ENCODE measurements at regions not wholly inside any gene's neighbourhood (a gene's known extent, or its start where the extent isn't known, plus 50 kb on each side); places are given as distances from the start of the nearest gene placed in this dataset.

- Histone ChIP-seq H3K4me2 (ENCODE audit: low read depth, low read length, poor library complexity, severe bottlenecking) (no peak overlapping the region), H3K9ac (ENCODE audit: low read length) (no peak overlapping the region), H3F3A (ENCODE audit: insufficient read depth) (no peaks in the 10 kb centered on the region), H3K27me3 (ENCODE audit: low read length) (no peaks in the 10 kb centered on the region), H3K36me3 (ENCODE audit: low read length) (no peaks in the 10 kb centered on the region), H3K9me2 (replicated peaks; ENCODE audit: insufficient read depth, low read length) (no peaks in the 10 kb centered on the region), H3K9me3 (ENCODE audit: insufficient read depth, low read length) (no peaks in the 10 kb centered on the region), H3K4me3 (ENCODE audit: insufficient read depth, low read length, poor library complexity, severe bottlenecking) (no peak overlapping the region), H3K27ac (ENCODE audit: low read depth, low read length) (no peak overlapping the region), H4K20me1 (ENCODE audit: low read depth, low read length) (no peaks in the 10 kb centered on the region), H2AFZ (ENCODE audit: low read depth, low read length, severe bottlenecking) (no peak overlapping the region), H3K79me2 (ENCODE audit: insufficient read depth, low read length) (no peaks in the 10 kb centered on the region)
- TF ChIP-seq EZH2phosphoT487 (conservative IDR thresholded peaks at IDR 0.05; ENCODE audit: low read length) (no peak), CTCF (IDR thresholded peaks at IDR 0.05; ENCODE audit: insufficient read depth, low read length, poor library complexity, severe bottlenecking) (no peak)
Measured at GRCh38 chr12:124437617-124438436, 129.6 kb downstream of the NCOR2 start.

GRCh38 chr12:124437121-124437520 is 130.3 kb downstream of the NCOR2 start:
- no peak for TF ChIP-seq EZH2phosphoT487 (conservative IDR thresholded peaks at IDR 0.05; ENCODE audit: low read length)
- Histone ChIP-seq H3F3A (ENCODE audit: insufficient read depth) (no peaks in the 10 kb centered on the region), H3K4me2 (ENCODE audit: low read depth, low read length, poor library complexity, severe bottlenecking) (no peak overlapping the region), H3K9me3 (ENCODE audit: insufficient read depth, low read length) (no peaks in the 10 kb centered on the region), H3K9me2 (replicated peaks; ENCODE audit: insufficient read depth, low read length) (no peaks in the 10 kb centered on the region), H3K27ac (ENCODE audit: low read depth, low read length) (no peak overlapping the region), H3K36me3 (ENCODE audit: low read length) (no peaks in the 10 kb centered on the region), H3K4me3 (ENCODE audit: insufficient read depth, low read length, poor library complexity, severe bottlenecking) (no peak overlapping the region), H3K79me2 (ENCODE audit: insufficient read depth, low read length) (no peaks in the 10 kb centered on the region), H3K27me3 (ENCODE audit: low read length) (no peaks in the 10 kb centered on the region), H4K20me1 (ENCODE audit: low read depth, low read length) (no peaks in the 10 kb centered on the region), H2AFZ (ENCODE audit: low read depth, low read length, severe bottlenecking) (no peak overlapping the region), H3K9ac (ENCODE audit: low read length) (no peak overlapping the region)

GRCh38 chr12:124436366-124436765 is 131.0 kb downstream of the NCOR2 start:
- no peaks in the 10 kb centered on the region for H3K9me3 ChIP-seq (ENCODE audit: insufficient read depth, low read length)
- no peaks in the 10 kb centered on the region for H3K36me3 ChIP-seq (ENCODE audit: low read length)
- no peak overlapping the region for H3K4me3 ChIP-seq (ENCODE audit: insufficient read depth, low read length, poor library complexity, severe bottlenecking)
- no peaks in the 10 kb centered on the region for H3F3A ChIP-seq (ENCODE audit: insufficient read depth)
- H3K27ac ChIP-seq (ENCODE audit: low read depth, low read length): no peak overlapping the region
- H2AFZ ChIP-seq (ENCODE audit: low read depth, low read length, severe bottlenecking): no peak overlapping the region
- H3K79me2 ChIP-seq (ENCODE audit: insufficient read depth, low read length): no peaks in the 10 kb centered on the region
- H3K9ac ChIP-seq (ENCODE audit: low read length): no peak overlapping the region
- no peak for TF ChIP-seq EZH2phosphoT487 (conservative IDR thresholded peaks at IDR 0.05; ENCODE audit: low read length)
- no peak for TF ChIP-seq CTCF (IDR thresholded peaks at IDR 0.05; ENCODE audit: insufficient read depth, low read length, poor library complexity, severe bottlenecking)
- no peak overlapping the region for H3K4me2 ChIP-seq (ENCODE audit: low read depth, low read length, poor library complexity, severe bottlenecking)
- no peaks in the 10 kb centered on the region for H4K20me1 ChIP-seq (ENCODE audit: low read depth, low read length)
- H3K9me2 ChIP-seq (replicated peaks; ENCODE audit: insufficient read depth, low read length): no peaks in the 10 kb centered on the region
- no peaks in the 10 kb centered on the region for H3K27me3 ChIP-seq (ENCODE audit: low read length)

- Histone ChIP-seq H4K20me1 (ENCODE audit: low read depth, low read length) (no peaks in the 10 kb centered on the region), H3K27ac (ENCODE audit: low read depth, low read length) (no peak overlapping the region), H3K36me3 (ENCODE audit: low read length) (no peaks in the 10 kb centered on the region), H3K4me3 (ENCODE audit: insufficient read depth, low read length, poor library complexity, severe bottlenecking) (no peak overlapping the region), H3K79me2 (ENCODE audit: insufficient read depth, low read length) (no peaks in the 10 kb centered on the region), H3F3A (ENCODE audit: insufficient read depth) (no peaks in the 10 kb centered on the region), H3K9me2 (replicated peaks; ENCODE audit: insufficient read depth, low read length) (no peaks in the 10 kb centered on the region), H3K9ac (ENCODE audit: low read length) (no peak overlapping the region), H3K9me3 (ENCODE audit: insufficient read depth, low read length) (no peaks in the 10 kb centered on the region), H3K27me3 (ENCODE audit: low read length) (no peaks in the 10 kb centered on the region), H2AFZ (ENCODE audit: low read depth, low read length, severe bottlenecking) (no peak overlapping the region), H3K4me2 (ENCODE audit: low read depth, low read length, poor library complexity, severe bottlenecking) (no peak overlapping the region)
- no peak for TF ChIP-seq CTCF (IDR thresholded peaks at IDR 0.05; ENCODE audit: insufficient read depth, low read length, poor library complexity, severe bottlenecking)
- TF ChIP-seq EZH2phosphoT487 (conservative IDR thresholded peaks at IDR 0.05; ENCODE audit: low read length): no peak
Measured at GRCh38 chr12:124435806-124436345, 131.5 kb downstream of the NCOR2 start.

Measured in SU-DHL-6 (cell line).